Stomach (tissue), 8 donors: ENCODE measurements at regions not wholly inside any gene's neighbourhood (a gene's known extent, or its start where the extent isn't known, plus 50 kb on each side); places are given as distances from the start of the nearest gene placed in this dataset.

ENCODE experiments used
- DNase-seq, 2 donors: peaks; one replicate each; pipeline versions ENCODE4 v3.0.0 to v3.0.0-alpha.2; 2013 to 2019
- H3K27ac ChIP-seq, 5 donors: fragments of 200-600 bp in 4 of 5; sonication (generic) in 4 of 5; one replicate each; pipeline ENCODE4 v1.5.1; 2013 to 2019; ENCODE audit warnings: mild to moderate bottlenecking in 1 of 5, moderate library complexity in 1 of 5
- H3K27me3 ChIP-seq, 3 donors: fragments of 200-600 bp; sonication (generic); one replicate each; pipeline ENCODE4 v1.5.1; 2017 to 2019; ENCODE audit warnings: mixed run types in 1 of 3
- H3K36me3 ChIP-seq, 4 donors: fragments of 200-600 bp; sonication (generic); 1 replicate in 3 of 4; 2 replicates in 1 of 4; pipeline ENCODE4 v1.5.1; 2016 to 2019
- H3K4me1 ChIP-seq, 4 donors: fragments of 200-600 bp; sonication (generic); one replicate each; pipeline ENCODE4 v1.5.1; 2016 to 2019
- H3K4me3 ChIP-seq, 4 donors: fragments of 200-600 bp; sonication (generic) in 3 of 4; one replicate each; pipeline ENCODE4 v1.5.1; 2016 to 2019; ENCODE audit warnings: mild to moderate bottlenecking in 1 of 4
- H3K9me3 ChIP-seq, 4 donors: fragments of 200-600 bp; sonication (generic); one replicate each; pipeline ENCODE4 v1.5.1; 2016 to 2019
- EP300 ChIP-seq: sonication (generic); formaldehyde crosslinking; IDR thresholded peaks from one replicate; pipeline ENCODE4 v1.6.1; 2017; ENCODE audit warnings: antibody characterized with exemption
- POLR2A ChIP-seq, 4 donors: fragments of 450-650 bp; IDR thresholded peaks; one replicate each; pipeline ENCODE4 v1.6.1; 2016; ENCODE audit warnings: antibody characterized with exemption in 4 of 4, control low read depth in 2 of 4, mild to moderate bottlenecking in 1 of 4, moderate library complexity in 1 of 4
- POLR2AphosphoS5 ChIP-seq, 3 donors: sonication (generic); formaldehyde crosslinking; IDR thresholded peaks; one replicate each; pipeline ENCODE4 v1.6.1; 2016; ENCODE audit warnings: antibody characterized with exemption in 3 of 3
- WGBS, 5 donors: extraction: QIAGEN DNeasy Blood & Tissue Kit in 3 of 5; methylation state at CpG; one replicate each; pipeline versions ENCODE4 v1.1.5 to v1.1.7; 2013 to 2018; 5-methylcytosine and 5-hydroxymethylcytosine counted together
- intact Hi-C: fragments of 100-400 bp; cut with DNase I; formaldehyde crosslinking; loops from one replicate; pipeline ENCODE4 v1.15.1; 2023; ENCODE audit warnings: low total_unique reads
- TF ChIP-seq, protein P1 (sequence below), 7 experiments: fragments of 450-650 bp in 4 of 7; fragments of 200-600 bp in 3 of 7; sonication (generic) in 3 of 7; IDR thresholded peaks; one replicate each; pipeline ENCODE4 v1.5.1; 2016 to 2019; ENCODE audit warnings: antibody characterized with exemption in 7 of 7, control low read depth in 2 of 7, mild to moderate bottlenecking in 1 of 7
- donor health status: healthy with polysubstance abuse.
- donor health status: Bipolar disorder and iron deficiency.
- donor health status: healthy.

DNA sequence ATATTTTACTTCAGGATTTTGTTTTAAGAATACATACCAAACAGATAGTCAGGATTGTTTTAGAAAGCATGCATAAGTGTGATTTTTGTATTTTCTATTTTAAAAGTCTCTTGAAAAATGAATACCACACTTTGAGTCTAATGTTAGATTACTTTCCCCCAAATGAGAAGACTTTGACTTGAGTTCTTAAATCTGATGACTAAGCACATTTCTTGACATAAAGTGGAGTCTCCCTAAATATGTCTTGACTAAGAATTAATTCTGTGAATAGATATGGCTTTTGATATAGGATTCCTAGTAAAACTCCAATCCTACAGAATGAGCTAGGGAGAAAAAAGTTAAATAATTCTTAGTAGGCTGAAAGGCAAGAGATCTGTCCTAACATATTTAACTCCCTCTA is 624.2 kb upstream of the SPRY2 start:
- Histone ChIP-seq H3K4me1 (no peaks in the 10 kb centered on the region), H3K27ac (no peak overlapping the region), H3K9me3 (no peaks in the 10 kb centered on the region), H3K36me3 (no peaks in the 10 kb centered on the region), H3K27me3 (no peaks in the 10 kb centered on the region), H3K4me3 (no peak overlapping the region)
- intact Hi-C loops, result no loop called here
- TF ChIP-seq EP300 (no peak), POLR2AphosphoS5 (IDR thresholded peaks at IDR 0.05) (no peak), POLR2A (IDR thresholded peaks at IDR 0.05) (no peak)
- TF ChIP-seq, protein P1, sequence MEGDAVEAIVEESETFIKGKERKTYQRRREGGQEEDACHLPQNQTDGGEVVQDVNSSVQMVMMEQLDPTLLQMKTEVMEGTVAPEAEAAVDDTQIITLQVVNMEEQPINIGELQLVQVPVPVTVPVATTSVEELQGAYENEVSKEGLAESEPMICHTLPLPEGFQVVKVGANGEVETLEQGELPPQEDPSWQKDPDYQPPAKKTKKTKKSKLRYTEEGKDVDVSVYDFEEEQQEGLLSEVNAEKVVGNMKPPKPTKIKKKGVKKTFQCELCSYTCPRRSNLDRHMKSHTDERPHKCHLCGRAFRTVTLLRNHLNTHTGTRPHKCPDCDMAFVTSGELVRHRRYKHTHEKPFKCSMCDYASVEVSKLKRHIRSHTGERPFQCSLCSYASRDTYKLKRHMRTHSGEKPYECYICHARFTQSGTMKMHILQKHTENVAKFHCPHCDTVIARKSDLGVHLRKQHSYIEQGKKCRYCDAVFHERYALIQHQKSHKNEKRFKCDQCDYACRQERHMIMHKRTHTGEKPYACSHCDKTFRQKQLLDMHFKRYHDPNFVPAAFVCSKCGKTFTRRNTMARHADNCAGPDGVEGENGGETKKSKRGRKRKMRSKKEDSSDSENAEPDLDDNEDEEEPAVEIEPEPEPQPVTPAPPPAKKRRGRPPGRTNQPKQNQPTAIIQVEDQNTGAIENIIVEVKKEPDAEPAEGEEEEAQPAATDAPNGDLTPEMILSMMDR (IDR thresholded peaks at IDR 0.05), result no peak
- DNase-seq, result no peak

DNA sequence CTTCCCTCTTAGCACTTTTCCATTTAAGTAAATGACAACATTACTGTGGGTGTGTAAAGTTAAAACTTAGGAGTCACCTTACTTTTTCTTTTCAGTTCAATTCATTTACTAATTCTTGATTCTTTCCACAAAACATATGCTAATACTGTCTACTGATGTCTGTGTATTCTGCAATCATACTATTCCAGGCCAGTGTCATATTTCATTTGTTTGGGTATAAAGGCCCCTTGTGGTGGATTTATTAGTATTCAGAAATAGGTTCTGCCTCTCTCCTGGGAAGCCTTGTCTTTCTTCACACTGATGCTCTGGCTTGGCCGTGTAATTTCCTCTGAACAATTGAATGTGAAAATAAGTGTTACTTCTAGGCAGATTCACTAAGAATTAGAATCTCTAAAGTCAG is 621.9 kb upstream of the SPRY2 start:
- TF ChIP-seq EP300 (no peak), POLR2AphosphoS5 (IDR thresholded peaks at IDR 0.05) (no peak), POLR2A (IDR thresholded peaks at IDR 0.05) (no peak)
- TF ChIP-seq, protein P1 (IDR thresholded peaks at IDR 0.05), result no peak
- no peaks in the 10 kb centered on the region for H3K27me3 ChIP-seq
- H3K4me1 ChIP-seq, result no peaks in the 10 kb centered on the region
- H3K27ac ChIP-seq, result no peak overlapping the region
- H3K9me3 ChIP-seq, result no peaks in the 10 kb centered on the region
- no peaks in the 10 kb centered on the region for H3K36me3 ChIP-seq
- WGBS, 5 donors, result 57 to 77% (median 74%) methylated on average over 1 of the region's 1 CpG
- intact Hi-C loops, result no loop called here
- H3K4me3 ChIP-seq, result no peak overlapping the region
- DNase-seq, result no peak

DNA sequence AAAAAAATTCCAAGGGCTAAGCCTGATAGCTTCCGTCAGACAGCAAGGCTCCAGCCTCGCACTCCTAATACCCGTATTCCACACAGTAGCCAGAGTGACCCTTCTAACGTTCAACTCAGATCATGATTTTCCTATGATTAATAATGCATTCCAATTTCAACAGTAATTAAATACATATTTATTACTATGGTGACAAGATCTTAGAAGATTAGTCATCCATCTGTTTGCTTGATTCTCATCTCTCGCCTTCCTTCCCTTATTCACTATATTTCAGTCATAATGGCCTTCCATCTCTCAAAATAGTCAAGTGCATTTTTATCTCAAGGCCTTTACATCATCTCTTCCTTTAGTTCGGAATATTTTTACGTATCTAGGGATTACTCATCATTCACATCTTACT is 621.2 kb upstream of the SPRY2 start:
- H3K9me3 ChIP-seq, result no peaks in the 10 kb centered on the region
- TF ChIP-seq POLR2A (IDR thresholded peaks at IDR 0.05) (no peak), EP300 (no peak), POLR2AphosphoS5 (IDR thresholded peaks at IDR 0.05) (no peak)
- TF ChIP-seq, protein P1 (IDR thresholded peaks at IDR 0.05), result no peak
- no peak overlapping the region for H3K4me3 ChIP-seq
- H3K4me1 ChIP-seq, result no peaks in the 10 kb centered on the region
- H3K27me3 ChIP-seq, result no peaks in the 10 kb centered on the region
- no peaks in the 10 kb centered on the region for H3K36me3 ChIP-seq
- no peak for DNase-seq
- 83 to 95% (median 91%) methylated on average over 7 of the region's 7 CpGs for WGBS, 5 donors
- intact Hi-C loops, result no loop called here
- no peak overlapping the region for H3K27ac ChIP-seq

DNA sequence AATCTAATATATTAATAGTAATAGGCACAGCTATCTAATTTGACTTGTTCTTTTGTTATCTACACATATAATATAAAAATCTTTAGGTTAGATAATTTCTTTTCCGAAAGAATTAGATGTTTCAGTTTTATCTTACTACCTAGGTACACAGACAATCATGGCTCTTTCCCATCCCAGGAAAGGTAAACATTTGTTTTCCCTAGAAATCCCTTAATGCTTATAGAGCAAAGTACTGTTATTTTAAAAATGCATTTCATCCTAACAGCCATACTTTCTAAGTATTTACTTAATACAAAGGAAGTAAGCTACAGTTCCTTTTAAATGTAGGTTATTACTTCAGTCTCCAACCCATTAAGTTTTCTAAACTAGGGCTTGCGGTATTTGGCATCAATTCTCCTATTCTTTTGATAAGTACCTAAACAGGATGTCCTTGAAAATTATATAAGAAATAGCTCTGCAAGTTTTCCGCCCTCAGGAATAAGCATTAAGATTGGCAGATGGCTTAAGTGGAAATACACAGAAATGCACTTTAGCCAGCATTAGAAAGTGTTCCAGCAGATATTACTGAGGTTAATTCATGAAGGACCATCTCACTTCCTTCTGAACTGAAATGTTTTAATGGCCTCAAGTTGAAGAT is 616.2 kb upstream of the SPRY2 start:
- DNase-seq, result peak in 1 of 2 donors; percentile 17
- TF ChIP-seq POLR2A (IDR thresholded peaks at IDR 0.05), result no peak
- TF ChIP-seq, protein P1 (IDR thresholded peaks at IDR 0.05), result no peak
- no peak for TF ChIP-seq POLR2AphosphoS5 (IDR thresholded peaks at IDR 0.05)
- TF ChIP-seq EP300, result no peak
- WGBS, 5 donors, result 16 to 24% (median 21%) methylated on average over 3 of the region's 3 CpGs
- H3K9me3 ChIP-seq, result no peaks in the 10 kb centered on the region
- intact Hi-C loops, result no loop called here
- H3K4me3 ChIP-seq, result no peak overlapping the region
- H3K27ac ChIP-seq, result no peak overlapping the region
- H3K36me3 ChIP-seq, result no peaks in the 10 kb centered on the region
- no peaks in the 10 kb centered on the region for H3K4me1 ChIP-seq
- H3K27me3 ChIP-seq, result no peaks in the 10 kb centered on the region
